Neuronal stem cell (in vitro differentiated cells): ENCODE measurements at regions not wholly inside any gene's neighbourhood (a gene's known extent, or its start where the extent isn't known, plus 50 kb on each side); places are given as distances from the start of the nearest gene placed in this dataset.

Experiments
- DNase-seq: peaks from one replicate; pipeline ENCODE4 v3.0.0-alpha.2; 2013; ENCODE audit warnings: low spot score
- H2AFZ ChIP-seq: one replicate; pipeline ENCODE4 v1.6.1; 2013; ENCODE audit warnings: mild to moderate bottlenecking, low read length, inconsistent platforms
- H2AK5ac ChIP-seq: 2 replicates; pipeline ENCODE4 v1.6.1; 2013; ENCODE audit warnings: low read depth, mild to moderate bottlenecking, inconsistent platforms, low read length, moderate library complexity, mixed read lengths
- H2BK120ac ChIP-seq: 2 replicates; pipeline ENCODE4 v1.6.1; 2013; ENCODE audit warnings: low read depth, mild to moderate bottlenecking, inconsistent platforms, low read length, moderate library complexity, mixed read lengths
- H2BK12ac ChIP-seq: one replicate; pipeline ENCODE4 v1.6.1; 2013; ENCODE audit warnings: low read length, inconsistent platforms
- H2BK15ac ChIP-seq: 2 replicates; pipeline ENCODE4 v1.6.1; 2013; ENCODE audit warnings: mild to moderate bottlenecking, low read length, inconsistent platforms, mixed read lengths
- H2BK5ac ChIP-seq: one replicate; pipeline ENCODE4 v1.6.1; 2013; ENCODE audit warnings: inconsistent platforms, mild to moderate bottlenecking, low read length, moderate library complexity
- H3K14ac ChIP-seq: one replicate; pipeline ENCODE4 v1.6.1; 2013; ENCODE audit warnings: low read length, inconsistent platforms
- H3K18ac ChIP-seq: 2 replicates; pipeline ENCODE4 v1.6.1; 2013; ENCODE audit warnings: low read length, inconsistent platforms
- H3K23ac ChIP-seq: 2 replicates; pipeline ENCODE4 v1.6.1; 2013; ENCODE audit warnings: low read depth, mild to moderate bottlenecking, mixed read lengths, low read length, inconsistent platforms; ENCODE audit not compliant: poor library complexity
- H3K27ac ChIP-seq: replicated peaks from 3 replicates; pipeline ENCODE4 v1.5.1; 2013; ENCODE audit warnings: low read length, inconsistent platforms
- H3K27me3 ChIP-seq, 3 experiments: 2 replicates each; pipeline ENCODE4 v1.6.1; 2013; ENCODE audit warnings: low read length in 3 of 3, mild to moderate bottlenecking in 2 of 3, inconsistent platforms in 1 of 3, low read depth in 1 of 3, mixed read lengths in 1 of 3, moderate library complexity in 1 of 3; ENCODE audit not compliant: control insufficient read depth in 3 of 3, insufficient read depth in 3 of 3
- H3K36me3 ChIP-seq, 2 donors: replicated peaks in 1 of 2; 2 replicates each; pipeline ENCODE4 v1.6.1; 2013; ENCODE audit warnings: low read length in 2 of 2; ENCODE audit not compliant: control insufficient read depth in 2 of 2, insufficient read depth in 2 of 2
- H3K4ac ChIP-seq: 2 replicates; pipeline ENCODE4 v1.6.1; 2013; ENCODE audit warnings: inconsistent platforms, mild to moderate bottlenecking, low read length, moderate library complexity
- H3K4me1 ChIP-seq, 2 donors: 1 replicate in 1 of 2; 2 replicates in 1 of 2; pipeline ENCODE4 v1.6.1; 2013; ENCODE audit warnings: low read length in 2 of 2, low read depth in 1 of 2; ENCODE audit not compliant: control insufficient read depth in 2 of 2, insufficient read depth in 1 of 2
- H3K4me2 ChIP-seq: one replicate; pipeline ENCODE4 v1.6.1; 2013; ENCODE audit warnings: mild to moderate bottlenecking, low read length, inconsistent platforms; ENCODE audit not compliant: insufficient read depth, poor library complexity, severe bottlenecking
- H3K4me3 ChIP-seq, 2 donors: 2 replicates each; pipeline ENCODE4 v1.5.1; 2013; ENCODE audit warnings: low read length in 2 of 2, mild to moderate bottlenecking in 2 of 2, inconsistent platforms in 1 of 2, moderate library complexity in 1 of 2
- H3K79me1 ChIP-seq: one replicate; pipeline ENCODE4 v1.6.1; 2013; ENCODE audit warnings: low read depth, mild to moderate bottlenecking, inconsistent platforms, low read length, moderate library complexity
- H3K9ac ChIP-seq: one replicate; pipeline ENCODE4 v1.6.1; 2013; ENCODE audit warnings: mild to moderate bottlenecking, low read depth, low read length, inconsistent platforms; ENCODE audit not compliant: poor library complexity
- H3K9me3 ChIP-seq, 2 donors: replicated peaks in 1 of 2; 2 replicates each; pipeline versions ENCODE3 to v1.6.1; 2013; ENCODE audit warnings: low read length in 2 of 2, mild to moderate bottlenecking in 2 of 2, inconsistent platforms in 1 of 2, low read depth in 1 of 2, mixed read lengths in 1 of 2, moderate library complexity in 1 of 2; ENCODE audit not compliant: control insufficient read depth in 2 of 2, insufficient read depth in 1 of 2
- H4K8ac ChIP-seq: one replicate; pipeline ENCODE4 v1.6.1; 2013; ENCODE audit warnings: low read depth, mild to moderate bottlenecking, inconsistent platforms, low read length, moderate library complexity
- H4K91ac ChIP-seq: one replicate; pipeline ENCODE4 v1.6.1; 2013; ENCODE audit warnings: low read length, low read depth, mild to moderate bottlenecking, inconsistent platforms; ENCODE audit not compliant: poor library complexity
- WGBS, 2 donors: extraction: QIAGEN DNeasy Blood & Tissue Kit; methylation state at CpG; one replicate each; pipeline ENCODE4 v1.1.7; 2013; ENCODE audit warnings: missing lambda C conversion rate in 2 of 2, mixed read lengths in 1 of 2; ENCODE audit not compliant: insufficient read length in 2 of 2, insufficient replicate concordance in 1 of 2; ENCODE audit errors: extremely low coverage in 2 of 2; 5-methylcytosine and 5-hydroxymethylcytosine counted together

DNA sequence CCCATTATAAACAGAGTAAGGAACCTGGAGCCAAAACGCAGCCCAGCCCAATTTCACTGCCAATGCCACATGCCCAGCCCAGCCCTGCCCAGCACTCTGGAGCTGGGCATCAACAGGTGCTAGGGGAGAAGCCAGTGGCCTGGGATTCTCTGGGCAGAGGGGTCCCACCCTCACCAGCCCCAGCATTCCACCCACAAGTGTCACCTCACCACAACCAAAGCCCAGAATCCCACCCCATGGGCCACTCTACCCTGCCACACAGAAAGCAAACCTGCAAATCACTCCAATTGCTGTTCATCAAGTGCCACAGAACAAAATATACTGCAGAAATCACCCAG, 102.5 kb upstream of the CDH5 start:
- Histone ChIP-seq H2BK12ac (no peak overlapping the region), H3K9ac (no peak overlapping the region), H4K8ac (no peak overlapping the region), H4K91ac (peak overlapping the region; percentile 11), H2BK15ac (no peak overlapping the region), H3K27me3 (peaks cover 0 to 16% (median 0%) of the 10 kb centered on the region in 3 experiments), H2AK5ac (peak overlapping the region; percentile 56), H3K9me3 (peaks cover 0 to 2% of the 10 kb centered on the region in 2 donors), H3K4me3 (no peak overlapping the region), H3K4ac (no peak overlapping the region), H3K4me1 (peaks cover 0 to 13% of the 10 kb centered on the region in 2 donors), H3K36me3 (no peaks in the 10 kb centered on the region), H3K23ac (no peak overlapping the region), H2AFZ (no peak overlapping the region), H3K79me1 (no peaks in the 10 kb centered on the region), H3K4me2 (no peak overlapping the region), H2BK5ac (no peak overlapping the region), H2BK120ac (no peak overlapping the region), H3K27ac (no peak overlapping the region), H3K14ac (no peak overlapping the region), H3K18ac (peak overlapping the region; percentile 40)
- WGBS, 2 donors = no CpG with 5 or more reads among the region's 1 CpG
- DNase-seq = no peak

GRCh38 chr16:66263168-66263972, 103.1 kb upstream of the CDH5 start:
- Histone ChIP-seq H3K36me3 (no peaks in the 10 kb centered on the region), H4K8ac (no peak overlapping the region), H3K4me3 (no peak overlapping the region), H3K27ac (no peak overlapping the region), H3K4me1 (peaks cover 0 to 13% of the 10 kb centered on the region in 2 donors), H3K9me3 (peaks cover 0 to 2% of the 10 kb centered on the region in 2 donors), H3K27me3 (peaks cover 0 to 12% (median 0%) of the 10 kb centered on the region in 3 experiments), H3K18ac (peak overlapping the region; percentile 57), H3K9ac (no peak overlapping the region), H3K79me1 (no peaks in the 10 kb centered on the region), H2BK15ac (no peak overlapping the region), H3K23ac (no peak overlapping the region), H3K14ac (no peak overlapping the region), H2BK12ac (peak overlapping the region; percentile 25), H3K4ac (no peak overlapping the region), H2AFZ (no peak overlapping the region), H2BK120ac (no peak overlapping the region), H2BK5ac (no peak overlapping the region), H3K4me2 (no peak overlapping the region), H4K91ac (peak overlapping the region; percentile 11), H2AK5ac (peak overlapping the region; percentile 56)
- no peak for DNase-seq
- no CpG with 5 or more reads among the region's 6 CpGs for WGBS, 2 donors

GRCh38 chr16:66262253-66263167, 104.0 kb upstream of the CDH5 start:
- Histone ChIP-seq H3K27me3 (peaks cover 0 to 5% (median 0%) of the 10 kb centered on the region in 3 experiments), H2BK12ac (no peak overlapping the region), H3K36me3 (no peaks in the 10 kb centered on the region), H2BK120ac (no peak overlapping the region), H4K91ac (no peak overlapping the region), H2BK15ac (peak overlapping the region; percentile 50), H2AK5ac (peak overlapping the region; percentile 15), H3K18ac (peak overlapping the region; percentile 73), H2BK5ac (peak overlapping the region; percentile 60), H3K4me3 (peak overlapping the region in 1 of 2 donors; percentile 9), H3K27ac (no peak overlapping the region), H3K14ac (no peak overlapping the region), H3K4me1 (peaks cover 0 to 10% of the 10 kb centered on the region in 2 donors), H4K8ac (no peak overlapping the region), H3K9ac (no peak overlapping the region), H3K79me1 (no peaks in the 10 kb centered on the region), H2AFZ (no peak overlapping the region), H3K23ac (no peak overlapping the region), H3K4ac (no peak overlapping the region), H3K9me3 (peaks cover 0 to 2% of the 10 kb centered on the region in 2 donors), H3K4me2 (no peak overlapping the region)
- WGBS, 2 donors = no CpG with 5 or more reads among the region's 11 CpGs
- no peak for DNase-seq

DNA sequence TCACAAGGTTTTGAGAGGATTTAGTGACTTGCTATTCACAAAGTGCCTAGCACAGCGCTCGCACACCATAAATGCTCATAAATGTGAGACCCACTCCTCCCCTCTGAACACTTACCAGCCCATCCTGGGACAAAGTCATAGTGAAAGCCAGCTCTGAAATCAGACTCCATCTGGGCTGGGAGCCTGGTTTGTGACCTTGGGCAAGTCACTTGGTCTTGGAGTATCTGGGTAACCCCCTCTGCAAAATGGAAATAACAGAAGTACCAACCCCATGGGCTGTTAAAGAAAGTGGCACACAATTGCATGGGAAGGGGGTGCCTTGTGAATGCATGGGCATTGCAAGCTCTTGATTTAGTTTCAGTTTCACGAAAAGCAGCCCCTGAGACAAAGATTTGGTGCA, 104.7 kb upstream of the CDH5 start:
- Histone ChIP-seq H3K14ac (no peak overlapping the region), H3K27ac (no peak overlapping the region), H3K9me3 (peaks cover 0 to 2% of the 10 kb centered on the region in 2 donors), H2BK5ac (peak overlapping the region; percentile 60), H4K8ac (no peak overlapping the region), H3K4me1 (peaks cover 0 to 6% of the 10 kb centered on the region in 2 donors), H2BK15ac (no peak overlapping the region), H3K18ac (no peak overlapping the region), H3K23ac (no peak overlapping the region), H2AFZ (no peak overlapping the region), H3K9ac (no peak overlapping the region), H2AK5ac (no peak overlapping the region), H4K91ac (no peak overlapping the region), H3K27me3 (no peaks in the 10 kb centered on the region), H2BK12ac (no peak overlapping the region), H3K4me2 (no peak overlapping the region), H2BK120ac (no peak overlapping the region), H3K4me3 (peak overlapping the region in 1 of 2 donors; percentile 9), H3K36me3 (no peaks in the 10 kb centered on the region), H3K4ac (no peak overlapping the region), H3K79me1 (no peaks in the 10 kb centered on the region)
- no peak for DNase-seq
- no CpG with 5 or more reads among the region's 3 CpGs for WGBS, 2 donors
